ENCODE measurements at regions not wholly inside any gene's neighbourhood (a gene's known extent, or its start where the extent isn't known, plus 50 kb on each side); places are given as distances from the start of the nearest gene placed in this dataset.

DNA sequence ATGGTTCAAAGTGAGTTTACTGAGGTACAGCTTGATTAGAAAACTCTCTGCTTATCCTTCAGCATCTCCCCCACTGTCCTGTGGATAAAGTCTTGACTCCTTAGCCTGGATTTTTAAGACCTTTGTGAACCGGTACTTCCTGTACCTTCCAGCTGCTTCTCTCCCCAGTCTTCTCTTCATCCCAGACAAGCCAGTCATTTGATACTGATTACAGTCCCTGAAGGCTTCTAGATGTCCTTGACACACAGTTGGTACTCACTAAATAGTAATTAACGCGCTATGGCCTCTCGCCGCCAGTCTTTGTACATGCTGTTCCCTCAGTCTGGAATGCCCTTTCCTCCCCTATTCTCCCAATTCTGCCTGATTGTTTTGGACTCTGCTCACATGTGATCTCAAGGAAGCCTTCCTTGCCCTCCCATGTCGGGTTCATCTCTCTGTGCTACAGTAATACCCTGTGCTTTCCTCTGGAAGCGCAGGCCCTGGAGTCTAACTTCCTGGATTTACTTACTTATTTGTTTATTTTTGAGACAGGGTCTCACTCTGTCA lies 50.6 kb upstream of the PTGR2 start:
- no peak for DNase-seq

DNA sequence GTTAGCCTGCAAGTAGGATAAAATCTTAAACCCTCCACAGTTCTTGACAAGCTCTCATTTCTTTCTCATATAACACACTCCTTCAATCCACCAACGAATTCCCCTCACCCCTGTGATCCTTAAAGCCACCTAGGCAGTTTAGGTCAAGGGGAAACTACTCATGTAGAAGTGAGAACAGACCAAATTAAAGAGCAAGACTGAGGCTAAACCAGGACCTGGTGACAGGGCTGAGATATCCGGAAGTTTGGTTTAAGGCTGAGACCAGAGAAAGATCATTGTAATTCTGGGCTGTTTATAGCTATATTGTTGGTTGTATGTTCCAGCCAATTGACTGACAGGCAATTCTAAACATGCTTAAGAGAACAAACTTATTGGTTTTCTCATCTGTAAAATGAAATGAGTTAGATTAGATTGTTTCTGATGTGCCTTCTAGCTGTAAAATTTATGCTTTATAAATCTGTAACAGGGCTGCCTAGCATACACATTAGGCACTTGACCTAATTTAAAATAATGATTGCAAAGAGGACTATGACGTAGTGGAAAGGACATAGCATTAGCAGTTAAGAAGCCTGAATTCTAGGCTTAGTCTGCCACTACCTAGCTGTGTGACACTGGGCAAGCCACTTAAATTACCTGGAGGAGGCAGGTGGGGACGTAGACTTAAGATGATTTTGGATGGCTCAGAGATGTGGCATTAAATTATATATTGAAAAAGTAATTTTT lies 53.9 kb upstream of the PTGR2 start:
- no peak for DNase-seq

DNA sequence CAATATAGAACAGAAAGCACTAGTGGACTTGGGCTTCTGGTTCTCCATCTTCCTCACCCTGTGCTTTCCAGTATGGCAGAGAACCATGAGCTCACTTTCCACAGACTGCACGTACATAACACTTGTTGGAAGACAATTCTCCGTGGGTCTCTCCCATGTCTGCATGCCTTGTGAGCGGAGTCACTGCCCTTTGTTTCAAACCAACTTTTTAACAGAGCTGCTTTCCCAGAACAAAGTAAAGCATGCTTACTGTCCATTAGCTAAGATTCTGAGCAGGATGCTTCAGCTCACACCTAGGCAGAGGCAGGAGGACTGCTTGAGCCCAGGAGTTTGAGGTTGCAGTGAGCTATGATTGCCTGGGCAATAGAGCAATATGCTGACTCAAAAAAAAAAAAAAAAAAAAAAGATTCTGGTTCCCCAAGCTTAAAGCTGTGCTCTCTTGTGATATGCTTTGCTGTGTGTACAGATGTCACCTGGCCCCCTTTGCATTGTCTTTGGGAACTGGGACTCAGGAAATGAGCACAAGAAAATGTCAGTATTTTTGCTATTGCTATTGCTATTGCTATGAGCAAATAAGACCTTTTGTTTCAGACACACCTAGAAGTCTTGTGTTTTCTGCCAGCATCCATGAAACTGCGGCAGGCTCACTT lies 54.6 kb upstream of the PTGR2 start:
- no peak for DNase-seq

DNA sequence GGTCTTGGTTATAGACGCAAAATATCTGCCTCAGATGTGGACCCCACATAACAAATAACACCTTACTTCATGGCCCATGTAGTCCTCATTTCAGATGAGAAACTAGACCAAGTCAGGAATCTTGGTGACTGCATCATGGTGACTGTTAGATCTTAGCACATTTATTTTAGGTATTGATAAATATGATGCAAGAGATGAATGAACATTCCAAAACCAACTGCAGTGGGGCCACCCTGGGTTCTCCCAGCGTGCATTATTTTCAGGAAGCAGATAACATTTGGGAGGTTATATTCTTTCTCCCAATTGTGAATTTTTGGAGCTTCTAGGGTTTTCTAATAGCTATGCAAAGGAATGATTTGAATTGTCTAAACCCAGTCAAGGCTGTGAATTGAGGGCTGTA lies 55.2 kb upstream of the PTGR2 start:
- DNase-seq, result no peak

DNA sequence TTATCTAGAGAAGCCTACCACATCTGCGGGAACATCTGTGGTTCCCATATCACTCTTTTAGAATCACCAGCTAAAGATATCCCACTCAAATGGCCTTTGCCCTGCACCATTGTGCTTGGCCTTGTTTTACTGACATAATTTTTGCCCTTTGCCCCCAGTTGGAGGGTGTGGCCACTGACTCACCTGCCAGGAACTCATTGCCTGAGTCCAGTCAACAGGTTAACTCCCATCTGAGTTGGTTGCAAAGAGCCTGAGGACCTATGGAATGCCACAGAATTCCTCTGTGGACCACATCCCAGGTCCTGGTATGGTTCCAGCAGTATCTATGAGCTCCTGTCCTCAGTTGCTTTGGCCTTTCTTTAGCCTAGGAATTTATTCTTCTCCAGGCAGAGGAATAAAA lies 55.7 kb upstream of the PTGR2 start:
- no peak for DNase-seq

DNA sequence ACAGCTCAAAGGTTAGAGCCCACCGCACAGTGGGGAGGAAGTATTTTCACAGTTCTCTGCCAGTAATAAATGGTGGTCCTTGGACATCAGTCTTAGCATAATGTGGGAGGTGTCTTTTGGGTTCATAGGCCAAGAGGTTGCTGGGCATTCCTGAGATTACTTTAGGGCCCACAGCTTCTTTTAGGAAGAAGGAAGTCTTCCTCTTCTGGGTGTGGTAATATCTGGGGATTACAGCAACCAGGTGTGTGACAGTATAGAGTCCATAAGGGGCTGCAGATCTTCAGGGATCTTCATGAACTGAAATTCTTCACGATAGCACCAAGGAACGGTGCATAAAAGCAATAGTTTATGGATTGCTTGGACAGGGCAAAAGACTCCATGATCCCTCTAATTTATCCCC lies 56.2 kb upstream of the PTGR2 start:
- no peak for DNase-seq

DNA sequence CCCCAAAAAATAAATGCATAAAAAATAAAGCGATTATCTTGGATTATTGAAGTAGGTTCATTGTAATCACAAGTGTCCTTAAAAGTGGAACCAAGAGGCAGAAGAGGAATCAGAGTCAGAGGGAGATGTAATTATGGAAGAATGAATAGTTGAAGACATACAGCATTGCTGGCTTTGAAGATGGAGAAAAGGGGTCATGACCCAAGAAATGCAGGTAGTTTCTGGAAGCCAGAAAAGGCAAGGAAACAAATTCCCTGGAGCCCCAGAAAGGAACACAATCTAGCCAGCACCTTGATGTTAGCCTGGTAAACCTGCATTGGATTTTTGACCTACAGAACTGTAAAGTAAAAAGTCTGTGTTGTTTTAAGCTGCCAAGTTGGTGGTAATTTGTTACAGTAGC lies 57.5 kb upstream of the PTGR2 start:
- no peak for DNase-seq

DNA sequence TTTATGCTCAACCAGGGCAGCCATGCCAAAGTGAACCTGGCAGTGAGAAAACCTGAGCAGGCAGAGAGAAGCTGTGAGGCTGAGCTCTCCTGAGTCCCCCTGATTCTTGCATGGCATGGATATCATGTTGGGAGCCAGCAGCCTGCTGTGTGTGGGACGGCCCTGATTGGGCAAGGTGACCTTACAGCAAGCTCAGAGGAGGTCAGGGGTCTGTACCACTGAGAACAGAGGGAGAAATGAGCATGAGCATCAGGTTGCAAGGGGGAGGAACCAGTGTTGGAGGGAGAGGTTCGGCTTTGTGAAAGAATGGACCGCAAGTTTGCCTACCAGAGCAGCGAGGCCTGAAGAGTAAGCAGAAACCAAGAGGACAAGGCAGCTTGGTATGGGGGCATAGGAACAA lies 59.1 kb upstream of the PTGR2 start:
- no peak for DNase-seq

DNA sequence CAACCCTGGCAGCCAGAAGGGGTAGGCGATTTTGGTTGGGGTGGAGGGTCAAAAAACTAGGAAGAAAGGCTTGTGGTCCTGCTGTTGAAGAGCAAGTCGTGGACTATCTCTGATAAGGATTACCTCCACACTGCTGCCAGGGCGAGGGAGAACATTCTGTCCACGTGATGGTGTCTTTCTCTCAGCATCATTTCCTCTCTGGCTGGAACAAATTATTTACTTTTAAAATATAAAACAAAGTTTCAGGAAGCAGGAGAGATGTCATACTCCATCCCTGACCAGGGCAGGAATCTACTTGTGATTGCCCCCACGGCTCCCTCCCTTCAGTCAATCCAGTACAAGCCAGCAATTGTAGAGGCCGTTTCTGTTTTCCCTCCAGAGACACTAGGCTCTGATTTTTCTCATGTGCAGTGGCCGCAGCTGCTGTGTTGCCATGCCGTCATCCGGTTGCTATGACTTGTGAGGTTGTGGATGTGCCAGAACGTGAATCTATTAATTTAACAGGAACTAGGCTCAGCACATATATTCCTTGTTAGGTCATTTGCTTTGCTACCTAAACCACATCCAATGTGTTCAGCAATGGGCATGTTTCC lies 61.5 kb upstream of the PTGR2 start:
- DNase-seq, result no peak

DNA sequence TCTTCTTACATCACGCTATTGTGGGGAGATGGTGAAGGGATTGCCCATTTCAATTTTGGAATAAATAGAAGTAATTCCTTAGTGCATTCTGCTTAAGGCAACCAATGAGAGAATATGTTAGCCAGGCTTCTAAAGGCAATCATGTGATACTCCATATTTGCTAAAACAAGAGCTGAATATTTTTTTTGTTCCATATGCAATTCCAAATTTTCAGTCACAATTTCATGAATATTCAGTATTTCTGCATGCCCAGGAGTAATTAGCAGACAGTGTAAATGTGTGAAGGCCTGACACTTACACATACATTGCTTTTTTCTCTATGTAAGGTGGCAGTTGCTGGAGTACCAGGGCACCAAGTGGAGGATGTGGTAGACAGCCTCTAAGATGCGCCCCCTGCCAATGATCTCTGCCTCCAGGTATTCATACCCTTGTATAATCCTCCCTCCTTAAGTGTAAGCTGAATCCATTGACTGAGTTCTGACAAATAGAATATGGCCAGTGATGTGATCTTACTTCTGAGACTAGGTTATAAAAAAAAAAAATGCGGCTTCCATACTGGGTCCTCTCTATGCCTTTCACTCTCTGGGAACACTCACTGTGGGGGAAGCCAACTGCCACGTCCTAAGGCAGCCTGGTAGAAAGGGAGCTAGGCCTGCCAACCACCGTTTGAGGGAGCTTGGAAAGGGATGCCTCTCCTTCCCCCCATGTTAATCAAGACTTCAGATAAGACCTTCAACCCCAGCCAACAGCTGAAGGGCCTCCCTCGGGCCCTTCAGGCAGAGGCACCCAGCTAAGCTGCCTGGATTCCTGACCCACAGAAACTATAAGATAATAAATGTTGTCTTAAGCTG lies 62.7 kb upstream of the PTGR2 start:
- DNase-seq, result no peak

DNA sequence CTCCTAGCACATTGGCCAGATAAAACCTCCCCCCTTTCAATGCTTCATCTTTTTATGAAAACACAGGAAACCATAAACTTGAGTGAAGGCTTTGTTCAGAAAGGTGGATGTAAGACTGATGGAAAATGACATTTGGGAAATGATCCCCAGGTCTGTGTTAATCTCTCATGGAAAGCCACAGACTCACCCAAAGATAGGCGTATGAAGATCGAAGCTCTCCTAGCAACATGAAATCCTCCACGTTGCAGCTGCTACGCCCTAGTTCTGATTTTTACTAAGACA lies 63.4 kb upstream of the PTGR2 start:
- no peak for DNase-seq

DNA sequence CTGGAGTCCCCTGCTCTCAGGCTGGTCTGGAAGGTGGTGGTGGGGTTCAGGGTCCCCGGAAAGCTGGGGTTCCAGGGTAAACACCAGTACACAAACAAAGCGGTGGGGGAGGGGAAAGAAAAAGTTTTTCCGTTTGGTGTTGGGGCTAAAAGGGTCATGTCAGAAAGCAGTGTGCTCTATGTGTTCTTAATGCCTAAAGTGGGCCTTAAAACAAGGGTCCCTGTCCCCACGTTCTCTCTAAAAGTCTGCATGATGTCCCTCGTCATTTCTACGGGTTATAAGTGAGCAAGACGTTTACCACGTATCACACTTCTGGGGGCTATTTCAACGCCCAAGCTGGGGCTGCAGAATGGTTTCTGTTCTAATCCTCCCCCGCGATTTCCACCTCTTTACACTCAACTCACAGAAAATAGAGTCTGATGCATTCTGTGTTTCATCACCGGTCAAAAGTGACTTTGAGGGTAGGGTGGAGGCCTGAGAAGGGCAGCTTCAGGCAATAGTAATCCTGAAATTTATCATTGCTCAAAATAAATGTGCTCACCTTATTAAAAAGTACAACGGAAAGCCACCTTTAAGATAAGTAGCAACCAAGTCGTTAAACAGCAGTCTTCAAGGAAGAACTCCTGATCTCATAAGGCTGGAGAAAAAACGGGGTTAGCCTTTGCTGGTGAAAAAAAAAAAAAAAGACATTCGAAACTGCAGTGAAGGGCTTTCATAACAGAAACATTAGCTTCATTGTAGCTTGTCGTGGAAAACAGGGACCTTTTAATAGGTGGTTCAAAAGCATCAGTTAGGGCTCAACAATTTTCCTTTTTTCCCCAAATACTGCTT lies 63.9 kb upstream of the PTGR2 start:
- no peak for DNase-seq

DNA sequence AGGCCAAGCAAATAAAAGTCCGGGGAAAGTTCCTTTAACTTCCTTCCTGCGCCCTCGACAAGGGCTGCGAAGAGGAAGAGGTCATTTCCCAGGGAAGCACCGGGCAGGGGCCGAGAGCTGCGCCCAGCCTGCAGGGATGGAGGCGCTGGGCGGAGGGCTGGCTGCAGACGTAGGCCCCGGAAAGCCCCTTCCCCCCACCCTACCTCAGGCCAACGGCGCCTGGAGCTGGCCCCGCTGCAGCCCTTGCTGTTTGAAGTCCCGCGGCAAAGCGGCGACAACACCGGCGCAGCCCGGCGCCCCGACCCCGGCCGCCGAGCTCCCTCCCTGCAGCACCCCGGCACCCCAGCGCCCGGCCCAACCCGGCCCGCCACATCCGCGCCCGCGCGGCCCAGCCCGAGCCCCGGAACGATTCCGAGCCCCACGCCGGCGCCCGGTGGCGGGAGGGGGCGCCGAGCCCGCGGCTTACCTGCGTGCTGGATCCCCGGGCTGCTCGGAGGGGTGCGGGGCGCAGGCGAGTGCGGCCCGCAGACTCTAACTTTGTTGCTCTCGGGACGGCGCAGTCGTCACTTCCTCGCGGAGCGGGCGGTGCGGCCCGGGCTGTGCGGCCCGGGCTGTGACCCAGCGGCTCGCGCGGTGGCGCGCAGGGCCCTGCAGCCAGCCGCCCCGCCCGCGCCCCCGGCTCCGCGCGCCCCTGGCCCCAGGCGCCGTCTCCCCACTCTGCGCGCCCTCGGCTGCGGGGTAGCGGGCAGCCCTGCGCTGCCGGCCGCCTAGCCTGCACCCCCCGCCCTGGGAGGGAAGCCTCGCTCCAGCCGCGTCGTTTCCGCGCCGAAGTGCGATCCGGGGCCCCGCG lies 64.8 kb upstream of the PTGR2 start:
- DNase-seq, result no peak

DNA sequence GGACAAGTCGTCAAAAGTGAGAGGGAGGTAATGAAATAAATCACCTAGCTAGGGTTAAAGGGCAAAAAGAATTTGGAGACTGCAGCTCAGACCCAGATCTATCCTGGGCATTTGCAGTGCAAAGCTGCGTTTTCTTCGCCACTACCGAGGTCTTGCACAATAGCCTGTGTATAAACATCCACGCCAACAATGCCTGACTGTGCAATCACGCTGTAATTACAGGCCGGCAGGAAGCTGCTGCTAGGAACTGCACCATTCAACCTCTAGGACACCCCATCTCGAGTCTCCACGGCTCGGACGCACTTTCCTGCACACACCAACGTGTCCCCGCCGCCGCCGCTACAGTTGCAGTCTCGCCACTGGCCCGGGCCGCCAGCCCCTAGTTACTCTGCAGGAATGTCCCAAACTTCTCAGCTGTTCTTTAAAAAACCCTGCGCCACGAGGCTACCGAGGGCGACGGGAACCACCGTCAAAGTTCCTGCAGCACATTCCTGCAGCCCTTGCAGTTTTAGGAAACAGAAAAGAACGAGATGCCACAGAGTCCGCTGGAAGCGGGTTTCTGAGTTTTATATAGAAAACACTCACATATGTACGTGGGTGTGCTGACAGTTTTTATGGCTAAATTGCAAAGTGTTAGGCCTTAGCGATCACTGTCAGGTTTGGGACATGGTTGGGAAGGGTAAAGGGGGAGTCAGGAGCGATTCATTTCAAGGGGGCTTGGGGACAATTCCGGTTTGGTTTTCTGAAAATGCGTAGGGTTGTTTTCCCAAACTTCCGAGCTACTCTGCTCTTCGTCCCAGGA lies 65.6 kb upstream of the PTGR2 start:
- DNase-seq, result no peak

DNA sequence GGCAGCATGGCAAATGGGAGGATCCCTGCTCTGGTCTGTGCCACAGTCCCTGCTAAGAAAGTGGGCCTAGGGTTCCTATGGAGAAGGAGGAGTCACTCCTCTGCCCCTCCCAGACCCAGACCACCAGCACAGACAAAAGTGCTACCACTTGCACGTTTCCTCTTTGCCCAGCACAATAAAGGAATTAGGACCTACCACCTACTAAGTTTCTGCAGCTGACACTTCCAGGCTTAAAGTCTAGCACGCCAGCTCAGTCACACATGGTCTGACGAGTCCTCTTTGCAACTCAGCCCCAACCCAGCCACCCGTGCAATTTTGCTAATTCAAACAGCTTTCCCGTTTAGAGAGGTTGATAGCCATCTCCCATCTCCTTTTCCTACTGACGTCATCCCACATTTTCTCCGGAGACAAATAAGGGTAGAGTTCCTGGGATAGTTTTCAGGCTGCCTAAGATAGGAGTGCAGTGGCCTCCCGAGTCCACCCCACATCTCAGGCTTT lies 66.2 kb upstream of the PTGR2 start:
- no peak for DNase-seq

DNA sequence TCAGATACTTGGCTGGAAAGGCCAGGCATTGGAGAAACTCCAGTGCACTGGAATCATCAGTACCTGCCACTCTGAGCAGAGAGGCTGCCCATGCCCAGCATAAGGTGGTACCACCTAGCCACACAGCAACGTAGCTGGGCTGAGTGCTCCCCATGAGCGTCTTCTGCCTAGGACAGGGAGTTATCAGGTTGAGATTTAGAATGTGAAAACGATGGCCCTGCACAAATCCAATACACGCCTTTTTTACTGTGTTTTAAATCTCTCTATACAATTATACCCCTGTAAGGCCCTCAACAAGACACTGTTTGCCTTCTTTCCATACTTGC lies 66.7 kb upstream of the PTGR2 start:
- no peak for DNase-seq

DNA sequence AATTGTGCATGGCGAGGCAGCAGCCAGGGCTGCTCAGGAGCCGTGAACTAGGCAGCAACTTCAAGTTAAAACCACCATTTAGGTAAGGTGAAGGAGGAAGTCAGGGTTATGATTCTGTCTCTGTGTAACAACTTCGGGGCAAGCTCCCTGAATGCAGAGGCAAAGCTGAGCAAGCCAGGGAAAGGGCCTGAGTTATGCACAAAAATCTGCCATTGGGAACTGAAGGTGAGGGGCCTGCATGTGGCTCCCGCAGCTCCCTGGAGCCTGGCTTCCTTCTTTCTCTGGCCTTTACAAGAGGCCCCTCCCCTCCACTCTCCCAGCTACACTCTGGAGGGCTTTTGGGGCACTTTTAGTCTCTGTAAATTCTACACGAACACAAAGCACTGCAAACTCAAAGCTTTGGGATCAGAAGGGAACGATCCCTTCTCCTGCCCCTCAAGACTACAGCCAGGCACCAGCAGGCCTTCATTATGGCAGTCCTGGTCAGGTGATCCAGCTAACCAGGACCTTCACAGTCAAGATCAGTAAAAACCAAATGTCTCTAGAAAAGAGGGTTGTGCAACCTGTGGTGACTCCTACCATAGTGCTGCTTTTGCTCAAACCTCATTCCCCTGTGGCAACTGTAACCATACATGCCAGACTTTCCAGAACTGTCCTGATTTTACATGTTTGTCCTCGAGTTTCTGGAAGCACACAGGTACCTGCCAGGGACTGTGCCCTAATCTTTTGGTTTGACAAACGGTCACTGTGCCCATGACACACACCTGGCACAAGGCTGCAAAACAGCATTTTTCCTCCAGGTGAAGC lies 67.2 kb upstream of the PTGR2 start:
- DNase-seq, result no peak

DNA sequence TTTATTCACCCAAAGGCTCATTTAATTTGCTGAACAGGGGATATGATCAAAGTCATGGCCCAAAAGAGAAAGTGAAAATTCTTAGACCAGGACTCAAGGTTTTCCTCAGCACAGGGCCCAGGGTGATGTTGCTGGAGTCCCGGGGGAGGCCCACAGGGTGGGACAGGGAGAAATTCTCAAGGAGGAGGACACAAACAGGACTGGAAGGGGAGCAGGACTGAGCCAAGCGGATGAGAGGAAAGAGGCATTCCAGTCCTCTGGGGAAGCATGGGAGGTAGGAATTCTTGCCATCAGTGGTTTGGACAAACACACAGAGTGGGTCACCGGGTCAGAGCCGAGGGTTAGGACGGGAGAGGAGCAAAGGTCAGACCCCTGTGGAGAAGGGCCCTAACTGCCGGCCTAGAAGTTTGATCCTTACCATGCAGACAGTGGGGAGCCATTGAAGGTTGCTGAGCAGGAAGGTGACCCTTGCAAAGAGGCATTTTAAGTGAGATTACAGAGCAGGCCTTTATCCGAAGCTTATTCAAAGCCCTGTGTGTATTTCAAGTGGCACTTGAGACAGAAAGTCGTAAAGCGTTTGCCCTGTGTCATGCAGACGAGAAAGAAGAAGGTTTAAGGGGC lies 68.4 kb upstream of the PTGR2 start:
- no peak for DNase-seq

DNA sequence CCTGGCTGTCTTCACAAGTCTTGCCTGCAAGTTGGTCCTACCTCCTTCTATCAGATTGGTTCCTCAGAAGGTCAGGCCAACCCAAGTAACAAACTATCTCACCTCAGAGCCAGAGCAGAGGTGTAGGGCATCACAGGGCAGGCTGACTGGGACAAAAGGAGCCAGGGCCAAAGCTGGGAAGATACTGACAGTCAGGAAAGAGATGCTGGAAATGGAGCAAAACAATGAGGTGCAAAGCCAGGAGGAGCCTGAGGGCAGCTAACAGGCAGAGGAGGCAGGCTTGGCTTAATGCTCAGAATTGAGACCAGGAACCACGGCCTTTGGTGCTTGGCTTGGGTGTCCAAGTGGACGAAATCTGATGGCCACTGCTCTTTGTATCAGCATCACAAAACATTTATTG lies 68.4 kb upstream of the PNMA1 start:
- no peak for DNase-seq

All from NCI-H2029 treated with DMSO at 0.1 percent for 48 hours (cell line).